Putamen (tissue), 1 donor: ENCODE measurements at regions not wholly inside any gene's neighbourhood (a gene's known extent, or its start where the extent isn't known, plus 50 kb on each side); places are given as distances from the start of the nearest gene placed in this dataset.

Experiments
- DNase-seq: peaks from one replicate; pipeline ENCODE4 v3.0.0-alpha.2; 2016; ENCODE audit warnings: low spot score

DNA sequence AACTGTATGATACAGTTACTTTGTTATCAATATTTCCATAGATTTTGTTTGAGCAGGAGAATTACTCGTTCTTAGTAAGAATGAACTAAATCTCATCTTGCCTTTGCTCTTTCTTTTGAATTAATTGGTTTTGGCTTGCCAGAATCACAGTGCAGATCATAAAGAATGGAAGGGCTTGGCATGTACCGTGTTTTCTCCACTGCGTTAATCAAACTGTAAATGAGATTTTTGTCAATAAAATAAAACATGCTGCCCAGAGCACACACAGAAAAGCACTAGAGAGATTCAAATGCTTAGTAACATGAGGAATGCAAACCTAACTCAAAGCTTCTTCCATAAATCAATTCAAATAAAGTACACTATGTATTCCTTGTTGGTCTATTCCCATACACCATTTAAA is 229.6 kb upstream of the CDH2 start:
- no peak for DNase-seq

DNA sequence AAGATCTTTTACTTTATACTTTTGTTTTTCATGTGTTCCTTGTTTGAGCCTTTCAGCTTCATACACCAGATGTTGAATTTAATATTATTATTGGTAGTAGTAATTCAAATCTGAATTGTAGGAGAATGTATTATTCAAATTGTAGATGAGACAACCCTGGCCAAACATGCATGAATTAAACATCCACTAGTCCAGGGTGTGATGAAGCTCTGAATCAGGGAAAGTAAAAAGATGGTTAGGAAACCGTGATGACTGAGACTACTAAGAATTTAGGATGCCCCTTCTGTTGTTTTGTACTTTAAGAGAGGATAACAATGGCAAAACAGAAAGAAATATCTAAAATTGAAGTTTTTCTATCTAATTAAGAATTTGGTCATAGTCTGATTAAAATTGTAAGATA is 227.8 kb upstream of the CDH2 start:
- no peak for DNase-seq

DNA sequence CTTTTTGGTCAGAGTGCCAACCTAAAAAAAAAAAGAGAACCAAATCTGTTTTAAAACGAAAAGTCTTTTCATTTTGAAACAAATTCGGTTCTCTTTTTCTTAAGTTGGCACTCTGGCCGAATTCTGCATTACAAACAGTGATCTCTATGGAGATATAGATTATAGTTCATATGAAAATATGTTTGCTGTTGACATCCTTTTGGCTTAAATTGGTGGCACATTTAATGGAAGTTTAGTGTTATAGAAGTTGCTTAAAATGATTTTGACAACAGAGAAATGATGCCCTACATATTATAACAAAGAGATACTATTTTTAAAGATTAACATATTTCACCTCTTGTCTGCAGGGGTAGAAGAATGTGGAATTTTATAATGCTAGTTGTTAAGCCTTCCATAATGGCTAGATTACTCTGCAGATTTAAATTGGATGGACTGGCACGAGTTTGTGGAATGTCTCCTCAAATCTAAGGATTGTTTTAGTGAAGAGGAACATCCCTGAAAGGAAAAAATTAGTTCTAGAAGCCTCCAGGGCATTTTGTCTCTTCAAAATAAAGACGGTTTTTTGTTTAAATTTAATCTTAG is 222.9 kb upstream of the CDH2 start:
- DNase-seq = no peak

DNA sequence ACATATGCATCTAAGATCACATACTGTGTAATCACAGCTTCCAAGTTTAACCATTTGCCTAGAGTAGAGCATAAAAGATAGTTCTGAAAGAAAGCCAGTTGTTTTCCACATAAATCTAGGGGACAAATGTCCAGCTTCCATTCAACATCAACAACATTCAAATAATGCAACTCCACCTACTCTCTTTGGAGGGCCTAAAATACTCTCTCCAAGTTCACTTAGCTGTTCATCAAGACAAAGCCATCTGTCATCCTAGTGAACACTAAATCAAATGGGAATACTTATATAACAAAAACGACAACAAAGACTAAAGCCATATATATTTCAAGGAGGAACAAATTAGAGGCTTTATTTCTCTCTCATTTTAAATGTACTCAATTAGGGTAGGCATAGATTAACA is 221.5 kb upstream of the CDH2 start:
- no peak for DNase-seq

DNA sequence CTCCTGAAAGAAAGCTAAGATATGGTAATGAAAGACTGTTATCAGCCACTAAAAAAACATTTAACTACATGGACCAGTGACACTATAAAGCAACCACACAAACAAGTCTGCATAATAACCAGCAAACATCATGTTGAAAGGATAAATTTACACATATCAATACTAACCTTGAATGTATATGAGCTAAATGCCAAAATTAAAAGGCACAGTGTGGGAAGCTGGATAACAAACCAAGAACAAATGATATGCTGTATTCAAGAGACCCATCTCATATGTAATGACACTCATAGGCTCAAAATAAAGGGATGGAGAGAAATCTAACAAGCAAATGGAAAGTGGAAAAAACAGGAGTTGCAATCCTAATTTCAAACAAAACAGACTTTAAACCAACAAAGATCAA is 213.1 kb upstream of the CDH2 start:
- no peak for DNase-seq

DNA sequence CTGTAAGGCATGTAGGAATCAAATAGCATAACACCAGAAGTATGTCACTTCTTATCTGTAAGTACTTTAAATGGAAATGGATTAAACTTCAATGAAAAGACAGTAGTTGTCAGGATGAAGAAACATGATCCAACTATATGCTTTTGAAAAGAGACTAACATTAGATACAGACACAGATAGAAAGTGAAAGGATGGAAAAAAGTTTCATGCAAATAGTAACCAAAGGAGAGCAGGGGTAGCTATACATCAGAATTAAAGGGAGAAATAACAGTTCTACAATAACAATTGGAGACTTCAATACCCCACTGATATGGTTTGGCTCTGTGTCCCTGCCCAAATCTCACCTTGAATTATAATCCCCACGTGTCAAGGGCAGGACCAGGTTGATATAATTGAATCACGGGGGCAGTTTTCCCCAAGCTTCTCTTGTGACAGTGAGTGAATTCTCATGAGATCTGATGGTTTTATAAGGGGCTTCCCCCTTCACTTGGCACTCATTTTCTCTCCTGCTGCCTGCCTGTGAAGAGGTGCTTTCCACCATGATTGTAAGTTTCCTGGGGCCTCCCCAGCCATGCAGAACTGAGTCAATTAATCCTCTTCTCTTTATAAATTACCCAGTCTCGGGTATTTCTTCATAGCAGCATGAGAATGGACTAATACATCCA is 205.4 kb upstream of the CDH2 start:
- DNase-seq = no peak

DNA sequence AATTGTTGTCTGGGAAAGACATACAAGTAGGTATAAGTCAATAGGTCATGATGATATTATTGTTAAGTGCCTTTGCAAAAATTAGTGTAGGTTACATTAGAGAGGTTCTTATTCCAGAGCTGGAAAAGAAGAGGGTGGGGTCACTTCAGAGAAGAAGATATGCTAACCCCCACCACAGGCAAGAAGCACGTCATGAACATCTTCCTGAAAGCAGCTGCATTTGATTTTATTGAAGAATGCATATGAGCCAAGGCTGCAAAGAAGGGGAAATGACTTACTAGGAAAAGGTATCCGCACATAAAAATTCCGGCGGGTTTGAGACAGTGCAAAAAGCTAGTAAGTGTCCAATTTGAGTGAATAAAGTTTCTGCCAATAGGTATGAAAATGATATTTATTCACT is 195.3 kb upstream of the CDH2 start:
- DNase-seq = no peak

DNA sequence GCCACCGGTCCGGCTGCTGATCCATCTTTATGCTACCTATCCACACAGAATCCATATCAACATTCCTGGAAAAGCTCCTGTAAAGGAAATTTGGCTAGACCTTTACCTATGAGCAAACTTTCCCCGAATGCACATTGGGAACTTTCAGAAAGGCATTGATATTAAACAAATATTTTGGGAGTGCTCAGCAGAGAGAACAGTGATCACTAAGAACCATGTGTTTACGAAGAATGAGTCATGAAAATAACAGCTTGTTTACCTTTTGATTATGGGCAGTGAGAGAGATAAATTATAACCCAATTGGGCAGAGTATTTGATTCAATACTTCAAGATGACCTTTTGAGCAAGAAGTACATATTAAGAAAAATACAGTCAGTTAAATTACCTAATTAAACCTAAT is 189.7 kb upstream of the CDH2 start:
- no peak for DNase-seq

DNA sequence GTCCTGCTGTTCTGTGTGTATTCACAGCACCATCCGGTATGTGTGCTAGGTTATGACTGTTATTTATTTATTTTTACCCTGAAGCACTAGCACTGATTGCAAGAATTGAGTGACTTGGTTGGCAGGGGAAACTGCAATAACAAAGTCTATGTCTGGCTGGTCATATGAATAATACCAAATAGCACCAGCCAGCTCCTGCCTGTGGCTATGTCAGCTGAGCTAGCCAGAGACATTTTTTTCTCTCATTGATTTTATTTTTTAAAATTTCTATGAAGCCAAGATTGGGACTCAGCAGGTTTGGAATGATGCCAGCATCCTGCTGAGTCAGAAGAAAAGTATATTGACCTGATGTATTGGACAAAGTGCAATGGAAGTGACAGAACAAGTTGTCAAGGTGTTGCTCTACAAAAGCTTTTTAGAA is 188.5 kb upstream of the CDH2 start:
- no peak for DNase-seq

DNA sequence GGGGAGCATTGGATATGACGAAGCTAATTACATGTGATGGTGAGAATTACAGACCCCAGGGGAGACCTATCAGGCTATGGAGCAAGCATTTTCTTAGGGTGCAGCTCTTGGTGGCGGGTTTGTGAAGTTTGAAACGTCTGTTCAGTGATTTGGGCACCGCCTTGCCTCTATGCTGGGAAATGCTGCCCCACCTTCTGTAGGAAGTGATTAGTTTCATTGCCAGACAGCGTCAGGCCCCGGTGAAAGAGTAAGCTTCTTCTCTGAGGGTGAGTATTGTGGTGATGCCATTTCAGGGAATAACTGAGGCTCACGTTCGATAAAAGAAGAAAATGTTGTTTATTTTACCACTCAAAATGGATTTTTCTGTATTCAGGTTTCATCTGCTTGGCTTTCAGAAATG is 186.2 kb upstream of the CDH2 start:
- DNase-seq = no peak

DNA sequence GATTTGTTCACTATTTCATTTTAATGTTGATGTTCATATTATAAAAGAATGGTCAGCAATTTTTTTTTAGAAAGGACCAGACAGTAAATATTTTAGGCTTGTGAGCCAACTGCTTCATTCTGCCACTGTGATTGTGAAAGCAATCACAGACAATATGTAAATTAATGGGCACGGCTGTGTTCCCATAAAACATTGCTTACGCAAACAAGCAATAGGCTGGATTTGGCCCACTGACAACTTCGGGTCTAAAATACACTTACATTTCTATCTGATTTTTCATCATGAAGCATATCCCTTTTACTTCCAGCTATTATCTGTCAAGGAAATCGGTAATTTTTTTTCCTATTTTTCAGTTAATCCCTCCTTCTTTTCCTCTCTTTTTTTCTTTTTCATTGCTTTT is 182.2 kb upstream of the CDH2 start:
- no peak for DNase-seq

DNA sequence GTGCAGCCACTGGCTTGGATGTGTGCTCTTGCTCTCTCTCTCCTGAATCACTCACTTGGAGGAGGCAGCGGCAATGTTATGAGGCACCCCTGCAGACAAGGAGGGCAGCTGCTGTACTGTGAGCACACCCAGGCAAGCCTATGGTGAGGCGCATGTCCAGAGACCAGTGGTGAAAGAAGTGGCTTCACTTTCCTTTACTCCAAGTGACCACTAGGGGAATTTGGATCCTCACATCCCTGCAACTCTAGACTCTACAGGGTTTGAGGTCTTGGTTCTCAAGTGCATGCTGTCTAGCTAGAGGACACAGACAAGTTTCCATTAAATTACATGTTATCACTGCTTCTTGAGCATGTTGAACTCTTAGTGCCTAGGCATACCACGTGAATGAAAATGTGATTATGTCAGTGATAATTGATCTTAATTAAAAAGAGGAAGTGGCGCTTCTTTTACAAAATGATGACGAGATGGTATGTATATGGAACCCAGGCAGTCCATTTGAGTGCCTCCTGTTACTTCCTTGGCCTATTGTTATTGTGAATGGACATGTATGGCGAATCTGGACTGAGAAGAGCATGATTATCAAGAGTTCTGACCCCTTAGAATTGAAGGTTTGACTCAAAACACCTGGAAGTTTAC is 181.0 kb upstream of the CDH2 start:
- no peak for DNase-seq

DNA sequence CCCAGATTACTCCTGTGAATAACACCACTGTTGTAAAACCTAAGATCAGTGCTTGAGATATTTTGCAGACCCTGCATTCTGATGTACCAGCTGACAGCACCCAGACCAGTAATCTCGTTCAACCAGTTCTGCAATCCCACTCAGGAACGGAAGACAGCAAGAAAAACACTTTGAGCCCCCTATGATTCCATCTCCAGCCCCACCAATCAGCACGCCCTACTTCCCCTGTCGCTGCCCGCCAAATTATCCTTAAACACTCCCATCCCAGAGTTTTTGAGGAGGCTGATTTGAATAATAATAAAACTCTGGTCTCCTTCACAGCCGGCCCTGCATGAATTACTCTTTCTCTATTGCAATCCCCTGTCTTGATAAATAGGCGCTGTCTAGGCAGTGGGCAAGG is 173.9 kb upstream of the CDH2 start:
- no peak for DNase-seq

DNA sequence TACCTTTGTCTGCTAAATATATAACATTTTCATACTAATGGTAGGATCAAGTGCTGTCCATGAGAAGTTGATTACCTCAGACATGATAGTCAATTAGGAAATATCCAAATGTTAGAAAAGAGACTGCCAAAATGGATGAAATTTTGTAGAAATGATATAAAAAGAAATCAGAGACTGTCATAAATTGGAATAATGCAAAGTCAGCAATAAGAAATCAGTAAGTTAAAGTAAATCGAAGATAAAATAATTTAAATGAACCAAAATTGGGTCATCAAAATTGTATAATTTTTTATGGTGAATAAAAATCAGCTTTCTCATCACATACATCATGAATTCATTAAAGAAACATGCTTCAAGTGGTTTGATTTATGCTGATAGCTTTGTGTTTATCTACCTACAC is 165.3 kb upstream of the CDH2 start:
- no peak for DNase-seq

DNA sequence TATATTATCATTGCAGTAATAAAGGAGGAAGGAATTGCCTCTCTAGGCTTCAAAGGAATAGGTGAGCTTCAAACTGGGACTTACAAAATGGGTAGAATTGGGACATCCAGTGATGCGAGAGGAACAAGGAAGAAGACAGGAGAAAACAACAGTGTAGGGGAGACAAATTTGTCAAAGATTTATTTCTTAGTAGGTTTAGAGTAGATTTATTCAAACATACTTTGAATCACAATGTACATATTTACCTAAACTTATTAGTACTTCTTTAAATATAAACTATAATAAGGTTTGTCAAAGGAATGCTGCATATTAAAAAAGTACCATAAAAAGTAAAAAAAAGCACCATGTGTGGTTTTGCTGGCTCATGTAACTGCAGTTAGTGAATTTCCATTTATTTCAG is 161.4 kb upstream of the CDH2 start:
- no peak for DNase-seq

DNA sequence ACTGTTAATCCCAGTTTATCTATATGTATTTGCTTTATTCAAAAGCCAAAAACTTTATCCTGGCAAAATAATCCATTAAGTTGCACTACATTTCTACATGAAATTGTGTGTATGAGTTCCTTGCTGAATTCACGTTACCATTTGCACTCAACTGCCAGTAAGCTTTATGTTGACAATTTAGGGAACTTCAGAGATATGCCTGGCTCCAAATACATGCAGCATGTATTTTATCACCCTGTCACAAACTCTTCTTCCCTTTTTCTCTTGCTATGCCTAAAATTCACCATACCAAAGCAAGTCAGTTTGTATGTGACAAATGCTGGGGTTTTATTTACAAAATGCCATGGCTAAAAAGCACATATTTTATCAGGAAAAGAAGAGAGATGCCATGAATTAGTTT is 157.6 kb upstream of the CDH2 start:
- DNase-seq = no peak

DNA sequence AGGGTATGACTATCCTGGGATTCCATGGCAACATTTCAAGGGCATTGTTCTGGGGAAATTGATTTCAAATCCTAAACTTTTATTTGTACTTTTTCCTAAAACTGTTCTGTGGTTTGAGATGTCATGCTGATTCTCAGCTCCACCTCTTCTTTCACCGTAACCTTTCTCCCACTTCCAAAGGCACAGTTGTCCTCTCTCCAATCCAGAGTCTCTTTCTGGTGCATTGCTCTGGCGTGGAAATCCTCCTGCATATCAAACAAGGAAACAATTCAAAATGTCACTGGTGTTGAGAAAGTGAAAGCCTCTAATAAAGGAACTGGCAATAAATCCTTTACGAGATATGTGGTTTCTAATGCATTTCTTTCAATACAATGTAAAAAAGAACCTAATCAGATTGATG is 155.1 kb upstream of the CDH2 start:
- DNase-seq = no peak

DNA sequence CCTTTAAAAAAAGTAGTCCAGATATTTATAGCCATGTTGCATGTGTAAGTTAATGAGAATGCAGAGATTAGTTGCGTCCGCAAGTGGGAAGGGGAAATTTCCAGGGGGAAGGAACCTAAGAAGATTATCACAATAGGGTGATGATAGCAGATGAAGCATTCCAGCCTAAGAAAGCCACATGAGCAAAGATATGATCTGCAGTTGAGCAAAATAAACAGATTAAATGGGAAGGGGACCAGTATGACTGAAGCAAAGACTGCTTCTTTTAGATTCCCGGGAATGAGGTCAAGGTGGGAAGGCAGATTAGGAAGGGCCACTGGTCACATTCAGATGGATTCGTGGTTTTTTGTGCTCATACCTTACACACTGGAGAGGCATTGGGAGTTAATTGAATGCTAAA is 154.6 kb upstream of the CDH2 start:
- no peak for DNase-seq

DNA sequence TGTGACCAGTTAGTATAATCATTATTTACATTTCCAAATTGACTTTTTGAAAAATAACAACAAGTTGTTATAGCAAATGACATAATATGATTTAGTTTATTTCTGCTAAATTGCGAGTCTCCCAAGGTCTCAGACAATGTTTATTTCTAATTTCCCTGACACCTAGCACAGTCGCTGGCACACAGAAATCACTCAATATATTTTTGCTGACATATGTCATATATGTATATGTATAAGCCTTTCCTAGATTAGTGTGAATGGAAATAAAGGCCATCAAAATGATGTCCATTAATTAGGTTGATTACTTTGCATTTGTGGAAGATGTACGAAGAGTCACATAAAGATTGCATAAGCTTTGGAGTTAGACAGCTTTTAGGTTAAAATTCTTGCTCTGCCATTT is 136.7 kb upstream of the CDH2 start:
- DNase-seq = no peak

DNA sequence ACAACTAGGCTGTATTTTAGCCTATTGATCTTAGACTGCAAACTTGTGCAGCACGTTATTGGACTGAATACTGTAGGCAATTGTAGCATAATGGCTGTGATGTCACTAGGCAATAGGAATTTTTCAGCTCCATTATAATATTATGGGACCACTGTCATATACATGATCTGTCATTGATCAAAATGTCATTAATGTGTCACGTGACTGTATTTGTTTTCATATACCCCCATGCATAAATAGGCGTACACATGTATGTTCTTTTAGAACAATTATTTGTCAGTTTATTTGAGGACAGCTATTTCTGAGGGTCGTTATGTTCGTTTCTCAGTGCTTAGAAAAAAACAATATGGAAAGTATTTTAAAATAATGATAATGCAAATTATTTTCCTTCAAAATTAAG is 111.9 kb upstream of the CDH2 start:
- no peak for DNase-seq

DNA sequence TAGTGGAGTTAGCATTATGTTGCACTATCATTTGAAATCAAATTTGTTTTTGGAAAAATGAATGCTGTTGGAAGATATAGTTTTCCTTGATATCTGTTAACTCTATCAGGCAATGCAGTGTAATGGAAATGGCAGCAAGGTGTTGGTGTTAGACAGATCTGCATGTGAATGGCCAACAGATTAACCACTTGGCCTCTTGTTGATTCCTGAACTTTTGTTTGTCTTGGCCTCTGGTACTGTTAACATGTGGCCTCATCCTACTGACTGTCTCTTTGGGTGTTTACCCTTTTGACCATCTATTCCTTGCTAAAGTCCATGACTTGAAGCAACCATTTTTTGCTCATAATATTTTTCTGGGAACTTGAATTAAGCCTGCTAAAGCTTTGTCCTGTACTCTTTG is 110.2 kb upstream of the CDH2 start:
- no peak for DNase-seq

DNA sequence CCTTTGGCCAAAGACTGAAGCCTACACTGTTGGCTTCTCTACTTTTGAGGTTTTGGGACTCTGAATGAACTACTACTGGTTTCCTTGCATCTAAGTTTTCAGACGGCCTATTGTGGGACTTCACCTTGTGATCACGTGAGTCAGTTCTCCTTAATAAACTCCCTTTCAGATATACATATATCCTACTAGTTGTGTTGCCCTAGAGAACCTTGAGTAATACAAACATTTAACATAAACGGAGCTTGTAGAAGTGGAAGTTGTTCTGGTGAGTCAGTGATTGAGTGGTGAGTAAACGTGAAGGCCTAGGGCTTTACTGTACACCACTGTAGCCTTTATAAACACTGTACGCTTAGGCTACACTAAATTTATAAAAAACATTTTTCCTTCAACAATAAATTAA is 107.2 kb upstream of the CDH2 start:
- no peak for DNase-seq

DNA sequence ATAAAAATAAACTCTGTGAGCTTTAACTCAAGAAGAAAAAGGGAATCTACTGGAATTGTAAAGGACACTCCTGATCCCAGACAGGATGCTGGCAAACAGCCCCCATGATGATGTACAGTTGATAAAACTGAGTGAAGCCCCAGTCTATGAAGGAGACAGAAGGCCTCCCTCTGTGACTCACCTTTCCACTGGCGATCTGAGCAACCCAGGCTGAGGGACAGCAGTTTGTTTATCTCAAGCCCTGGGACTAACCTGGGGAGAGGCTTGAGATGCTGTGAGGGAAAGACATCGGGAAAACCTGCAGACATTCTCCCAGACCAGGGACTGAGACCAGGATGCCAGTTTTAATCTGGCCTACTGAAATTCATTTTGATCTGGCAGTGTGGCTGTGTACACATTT is 104.5 kb upstream of the CDH2 start:
- no peak for DNase-seq

DNA sequence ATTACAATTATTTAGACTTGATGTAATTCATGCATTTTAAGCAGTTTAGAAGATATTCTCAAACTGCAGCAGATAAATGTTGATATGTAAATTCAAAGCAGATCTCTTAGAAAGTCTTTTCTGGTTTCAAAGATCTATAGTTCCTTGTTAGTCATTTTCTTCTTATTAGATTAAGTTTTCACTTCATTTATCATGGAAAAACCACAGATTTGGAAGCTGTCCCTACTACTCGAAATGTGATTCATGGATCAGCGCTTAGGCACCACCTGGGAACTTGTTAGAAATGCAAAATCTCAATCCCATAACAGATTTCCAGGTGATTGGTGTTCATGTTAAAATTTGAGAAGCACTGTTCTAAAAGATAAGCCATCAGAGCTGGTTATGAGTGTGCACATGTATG is 92.8 kb upstream of the CDH2 start:
- no peak for DNase-seq
